RPMI7951 (cell line): ENCODE measurements at regions not wholly inside any gene's neighbourhood (a gene's known extent, or its start where the extent isn't known, plus 50 kb on each side); places are given as distances from the start of the nearest gene placed in this dataset.

Experiments used
- DNase-seq: peaks from one replicate; pipeline ENCODE4 v3.0.0-alpha.2; 2012; ENCODE audit warnings: low read depth

- DNase-seq = no peak
These were observed 809.0 kb downstream of the KCTD16 start for GRCh38 chr5:144979516-144980264.

DNA sequence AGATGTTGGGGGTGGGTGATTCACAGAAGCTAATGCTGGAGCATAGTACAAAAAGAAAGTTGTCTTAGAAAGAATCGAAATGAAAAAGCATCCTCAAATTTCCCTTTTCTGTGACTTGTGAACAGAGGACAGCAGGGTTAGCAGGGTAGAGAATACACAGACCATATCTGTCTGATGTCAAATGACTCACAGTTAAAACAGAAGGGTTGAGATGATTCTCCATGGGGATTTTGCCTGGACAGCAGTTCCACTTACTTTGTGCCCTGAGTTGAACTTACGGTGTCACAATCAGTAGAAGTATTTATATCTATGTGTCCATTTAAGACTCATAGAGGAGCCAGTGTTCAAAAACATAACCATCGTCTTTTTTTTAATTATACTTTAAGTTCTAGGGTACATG lies 801.6 kb downstream of the KCTD16 start:
- DNase-seq = no peak

GRCh38 chr5:144971108-144971850 lies 800.6 kb downstream of the KCTD16 start:
- no peak for DNase-seq

GRCh38 chr5:144960296-144960695 lies 789.6 kb downstream of the KCTD16 start:
- DNase-seq = no peak

- no peak for DNase-seq
These were observed 787.3 kb downstream of the KCTD16 start for GRCh38 chr5:144958002-144958401.

GRCh38 chr5:144950996-144951395 lies 780.3 kb downstream of the KCTD16 start:
- no peak for DNase-seq

DNA sequence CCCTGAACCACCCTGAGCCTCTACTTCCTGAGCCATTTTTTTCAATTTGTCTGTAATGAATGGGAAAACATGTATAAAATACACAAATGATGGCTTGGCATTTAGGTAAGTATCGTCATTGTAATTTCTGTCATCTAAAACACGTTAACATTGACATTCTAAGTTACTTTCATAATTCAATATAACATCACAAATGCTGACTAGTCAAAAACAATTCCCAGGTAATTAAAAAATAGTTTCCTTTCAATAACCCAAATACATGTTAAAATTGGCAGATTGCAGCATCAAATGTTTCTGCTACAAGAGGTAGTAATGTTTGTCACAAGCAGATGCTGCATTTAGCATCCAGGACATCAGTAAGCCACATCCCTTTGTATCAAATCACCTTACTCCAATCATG lies 776.4 kb downstream of the KCTD16 start:
- DNase-seq = no peak

DNA sequence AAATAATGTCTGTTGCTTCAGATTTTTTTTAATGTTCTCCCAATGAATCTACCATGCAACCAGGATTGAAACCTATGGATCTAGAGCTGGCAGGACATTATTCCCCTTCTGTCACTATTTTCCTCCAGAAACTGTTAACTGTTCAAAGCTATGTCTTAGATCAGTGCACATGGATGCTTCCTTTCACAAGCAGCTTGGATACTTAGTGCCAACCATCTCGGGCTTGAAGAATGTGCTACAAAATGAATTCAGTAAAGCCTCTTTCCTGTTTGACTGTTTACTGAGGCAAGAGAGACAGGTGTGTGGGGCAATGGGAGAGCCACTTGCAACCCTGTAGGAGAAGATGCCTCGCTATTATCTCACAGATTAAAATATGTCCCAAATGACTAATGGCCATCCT lies 774.8 kb downstream of the KCTD16 start:
- DNase-seq = no peak

- DNase-seq = no peak
These were observed 774.3 kb downstream of the KCTD16 start for GRCh38 chr5:144944936-144945335.

DNA sequence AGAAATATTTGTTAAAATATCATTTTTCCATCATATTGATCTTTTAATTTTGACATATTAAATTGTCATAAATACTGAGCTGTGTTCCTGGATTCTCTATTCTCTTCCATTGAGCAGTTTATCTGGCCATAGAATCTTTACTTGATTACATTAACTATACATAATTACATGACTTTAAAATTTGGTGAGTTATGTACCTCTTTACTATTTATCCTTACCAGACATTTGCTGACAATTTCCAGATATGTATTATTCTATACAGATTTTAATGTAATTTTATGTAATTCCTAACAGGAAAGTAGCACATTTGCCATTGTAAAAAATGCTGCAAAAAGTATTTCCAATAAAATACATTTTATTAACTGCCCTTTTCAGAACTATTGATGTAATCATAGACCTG lies 770.3 kb downstream of the KCTD16 start:
- no peak for DNase-seq

DNA sequence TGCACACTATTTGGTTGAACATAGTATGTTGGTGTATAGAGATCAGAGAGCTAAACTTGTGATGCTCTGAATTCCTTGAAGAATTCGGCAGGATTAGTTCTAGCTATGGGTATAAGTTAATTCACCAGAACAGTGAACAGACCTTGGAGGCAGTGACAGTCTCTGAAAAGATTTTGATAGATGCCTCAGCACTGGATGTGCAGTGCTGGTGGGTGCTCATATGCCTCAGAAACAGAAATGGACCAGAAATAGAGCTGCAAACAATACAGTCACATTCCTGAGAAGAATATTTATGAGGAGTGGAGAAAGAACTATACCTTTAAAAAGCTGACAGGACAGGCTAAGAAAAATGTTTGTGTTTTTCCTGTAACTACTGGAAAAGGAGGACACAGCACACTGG lies 747.7 kb downstream of the KCTD16 start:
- DNase-seq = no peak

GRCh38 chr5:144915452-144915851 lies 744.8 kb downstream of the KCTD16 start:
- DNase-seq = no peak

GRCh38 chr5:144913661-144914060 lies 743.0 kb downstream of the KCTD16 start:
- DNase-seq = no peak

- DNase-seq = no peak
These were observed 725.8 kb downstream of the KCTD16 start for GRCh38 chr5:144896473-144896872.

- no peak for DNase-seq
These were observed 716.0 kb downstream of the KCTD16 start for GRCh38 chr5:144886668-144887067.

- DNase-seq = no peak
These were observed 712.1 kb downstream of the KCTD16 start for GRCh38 chr5:144882739-144883283.

- no peak for DNase-seq
These were observed 709.8 kb downstream of the KCTD16 start for GRCh38 chr5:144880513-144880912.

GRCh38 chr5:144876990-144877389 lies 706.3 kb downstream of the KCTD16 start:
- no peak for DNase-seq

DNA sequence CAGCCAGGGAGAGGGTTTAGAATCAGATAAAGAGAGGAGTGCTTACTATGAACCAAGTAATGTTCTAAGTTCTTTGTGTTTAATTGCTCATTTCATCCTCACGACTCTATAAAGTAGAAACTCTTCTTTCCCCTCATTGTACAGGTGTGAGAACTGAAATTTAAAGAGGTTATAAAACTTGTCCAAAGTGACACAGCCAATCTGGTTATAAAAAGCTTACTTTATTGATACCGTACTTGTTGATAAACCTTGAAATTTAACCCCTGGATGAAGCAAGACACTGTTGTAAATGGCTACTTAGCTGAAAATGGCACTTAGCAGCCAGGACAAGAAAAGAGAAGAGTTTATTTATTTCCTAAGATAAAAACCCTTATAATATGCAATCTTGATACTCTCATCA lies 702.4 kb downstream of the KCTD16 start:
- no peak for DNase-seq

DNA sequence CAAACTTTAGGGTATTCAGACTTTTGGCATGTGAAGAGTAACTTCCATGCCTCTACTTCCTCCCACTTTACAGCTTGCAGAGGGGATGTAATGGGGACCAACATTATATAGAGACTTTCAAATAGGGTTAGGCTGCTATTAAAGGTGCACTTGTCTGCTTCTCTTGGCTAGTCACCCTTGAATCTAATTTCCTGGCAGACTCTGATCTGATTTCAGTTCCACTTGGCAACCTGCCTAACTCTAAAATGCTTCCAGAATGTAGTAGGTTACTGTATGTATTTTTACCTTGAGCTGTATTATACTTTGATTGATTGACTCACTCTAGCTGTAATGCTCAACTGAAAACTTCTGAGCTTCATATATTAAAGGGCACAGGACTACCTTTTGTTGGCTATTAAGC lies 693.4 kb downstream of the KCTD16 start:
- no peak for DNase-seq

DNA sequence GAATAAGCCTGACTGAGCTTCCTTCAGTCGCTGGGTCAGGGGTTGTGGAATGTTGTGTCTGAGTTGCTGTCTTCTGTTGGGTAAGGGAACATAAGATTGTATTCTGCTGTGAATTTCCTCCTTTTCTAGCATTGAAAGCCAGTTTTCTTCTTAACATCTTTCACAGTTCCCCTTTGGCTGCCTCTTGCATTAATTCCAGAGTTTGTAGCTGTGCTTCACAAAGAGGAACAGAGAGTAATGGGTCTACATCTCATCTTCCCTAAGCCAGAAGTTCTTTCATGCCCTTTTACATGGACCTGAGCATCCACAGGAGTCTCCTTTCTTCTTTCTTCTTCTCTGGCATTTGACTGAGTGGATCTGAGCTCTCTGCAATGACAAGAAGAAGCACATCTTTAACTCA lies 686.8 kb downstream of the KCTD16 start:
- no peak for DNase-seq

DNA sequence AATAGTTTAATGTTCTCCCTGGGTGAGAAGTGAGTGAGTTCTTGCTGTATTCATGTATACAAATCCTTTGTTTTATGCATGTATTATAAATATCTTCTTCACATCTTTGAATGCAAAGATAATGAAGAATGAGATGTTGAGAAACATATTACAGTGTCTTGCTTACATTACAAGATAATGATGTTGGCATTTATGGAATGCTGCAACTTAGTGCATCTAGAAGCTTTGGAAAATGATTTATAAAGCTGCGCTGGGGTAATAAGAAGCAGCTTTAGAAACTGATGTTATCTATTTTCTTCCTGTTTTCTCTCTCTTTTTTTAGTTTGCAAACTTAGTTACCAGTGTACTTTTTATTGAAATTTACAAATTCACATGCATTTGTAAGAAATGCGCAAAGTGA lies 673.4 kb downstream of the KCTD16 start:
- no peak for DNase-seq

DNA sequence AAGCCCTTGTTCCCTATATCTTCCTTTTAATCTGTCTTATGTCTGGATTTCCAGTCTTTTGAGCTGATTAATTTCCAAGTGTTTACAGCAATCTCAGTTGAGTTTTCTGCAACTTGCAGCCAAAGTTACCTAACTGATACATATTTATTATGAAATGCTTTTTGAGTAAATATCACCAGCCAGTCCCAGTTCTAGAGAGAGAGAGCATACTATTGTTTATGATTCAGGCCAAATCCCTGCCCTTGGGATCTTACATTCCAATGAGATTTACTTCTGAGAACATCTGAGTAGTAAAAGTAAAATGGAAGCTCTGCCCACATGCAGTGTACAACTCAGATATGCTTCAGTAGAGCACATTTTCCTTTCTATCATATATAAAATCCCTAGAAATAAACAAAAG lies 661.7 kb downstream of the KCTD16 start:
- no peak for DNase-seq
